GM12892 (cell line): ENCODE measurements at regions not wholly inside any gene's neighbourhood (a gene's known extent, or its start where the extent isn't known, plus 50 kb on each side); places are given as distances from the start of the nearest gene placed in this dataset.

Experiments
- POLR2A ChIP-seq: IDR thresholded peaks from 2 replicates; pipeline ENCODE4 v1.6.1; 2011; ENCODE audit warnings: low read depth, low read length, control low read depth
- POLR2AphosphoS5 ChIP-seq: IDR thresholded peaks from 2 replicates; pipeline ENCODE4 v1.6.1; 2011; ENCODE audit warnings: low read depth, low read length, control low read depth

DNA sequence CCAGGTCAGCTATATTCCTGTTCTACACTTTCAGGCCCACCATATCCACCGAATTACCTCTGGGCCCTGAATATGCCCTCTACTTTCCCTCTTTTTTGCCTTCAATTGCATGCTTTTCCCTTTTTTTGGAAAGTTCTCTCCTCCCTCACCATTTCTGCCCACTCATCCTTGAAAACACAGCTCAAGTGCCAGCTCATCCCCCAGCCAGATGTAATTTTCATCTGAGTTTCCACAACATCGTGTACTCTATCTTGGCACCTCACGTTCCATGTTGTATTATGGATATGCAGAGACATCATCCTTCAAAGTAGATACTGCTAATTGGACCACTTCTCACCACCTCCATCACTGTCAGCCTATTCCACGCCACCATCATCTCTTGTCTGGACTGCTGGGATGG, 129.8 kb upstream of the HSD17B12 start:
- no peak for TF ChIP-seq POLR2AphosphoS5
- TF ChIP-seq POLR2A, result no peak
